Endodermal cell (in vitro differentiated cells): ENCODE measurements at regions not wholly inside any gene's neighbourhood (a gene's known extent, or its start where the extent isn't known, plus 50 kb on each side); places are given as distances from the start of the nearest gene placed in this dataset.

Experiments used
- DNase-seq: peaks from one replicate; pipeline ENCODE4 v3.0.0-alpha.2; 2017
- H3K27ac ChIP-seq: 2 replicates; pipeline ENCODE4 v1.5.1; 2013; ENCODE audit warnings: mild to moderate bottlenecking, low read depth, low read length, moderate library complexity
- H3K27me3 ChIP-seq: 2 replicates; pipeline ENCODE4 v1.6.1; 2013; ENCODE audit warnings: mild to moderate bottlenecking, low read length, moderate library complexity; ENCODE audit not compliant: insufficient read depth, control insufficient read depth, poor library complexity, severe bottlenecking
- H3K36me3 ChIP-seq: 2 replicates; pipeline ENCODE4 v1.7.0; 2013; ENCODE audit warnings: mild to moderate bottlenecking, low read length, moderate library complexity; ENCODE audit not compliant: control insufficient read depth, insufficient read depth
- H3K4me1 ChIP-seq: one replicate; pipeline ENCODE4 v1.7.0; 2013; ENCODE audit warnings: low read length; ENCODE audit not compliant: control insufficient read depth, insufficient read depth
- H3K4me3 ChIP-seq: 2 replicates; pipeline ENCODE4 v1.5.1; 2013; ENCODE audit warnings: mild to moderate bottlenecking, low read length, moderate library complexity
- H3K9ac ChIP-seq: 2 replicates; pipeline ENCODE4 v1.6.1; 2013; ENCODE audit warnings: mild to moderate bottlenecking, low read length, moderate library complexity; ENCODE audit not compliant: poor library complexity, severe bottlenecking; ENCODE audit errors: extremely low read depth
- H3K9me3 ChIP-seq: 2 replicates; pipeline ENCODE4 v1.6.1; 2013; ENCODE audit warnings: mild to moderate bottlenecking, low read length, moderate library complexity; ENCODE audit not compliant: control insufficient read depth
- H3K27ac Mint-ChIP-seq: 2 replicates; pipeline ENCODE4 v1.8.0; 2020; ENCODE audit warnings: mixed read lengths
- H3K27me3 Mint-ChIP-seq: 2 replicates; pipeline ENCODE4 v1.8.0; 2021; ENCODE audit warnings: mild to moderate bottlenecking, mixed read lengths; ENCODE audit not compliant: insufficient read depth
- H3K36me3 Mint-ChIP-seq: 2 replicates; pipeline ENCODE4 v1.8.0; 2020; ENCODE audit warnings: low read depth, mixed read lengths
- H3K4me1 Mint-ChIP-seq: 2 replicates; pipeline ENCODE4 v1.8.0; 2020; ENCODE audit warnings: mixed read lengths
- H3K4me3 Mint-ChIP-seq: 2 replicates; pipeline ENCODE4 v1.8.0; 2020; ENCODE audit warnings: mild to moderate bottlenecking, moderate library complexity, mixed read lengths
- H3K9me3 Mint-ChIP-seq: 2 replicates; pipeline ENCODE4 v1.8.0; 2020; ENCODE audit warnings: mild to moderate bottlenecking, mixed read lengths
- WGBS, 2 experiments: methylation state at CpG; one replicate each; pipeline versions ENCODE4 v1.1.5 to v1.1.7; 2013; ENCODE audit warnings: missing lambda C conversion rate in 2 of 2, mixed read lengths in 1 of 2; ENCODE audit not compliant: insufficient coverage in 1 of 2, insufficient read length in 1 of 2; 5-methylcytosine and 5-hydroxymethylcytosine counted together
- TF ChIP-seq, protein P1 (sequence below): fragments of 200-600 bp; sonication (generic); conservative IDR thresholded peaks from 2 replicates; pipeline ENCODE4 v1.5.0; 2021; ENCODE audit warnings: antibody characterized with exemption, mild to moderate bottlenecking

DNA sequence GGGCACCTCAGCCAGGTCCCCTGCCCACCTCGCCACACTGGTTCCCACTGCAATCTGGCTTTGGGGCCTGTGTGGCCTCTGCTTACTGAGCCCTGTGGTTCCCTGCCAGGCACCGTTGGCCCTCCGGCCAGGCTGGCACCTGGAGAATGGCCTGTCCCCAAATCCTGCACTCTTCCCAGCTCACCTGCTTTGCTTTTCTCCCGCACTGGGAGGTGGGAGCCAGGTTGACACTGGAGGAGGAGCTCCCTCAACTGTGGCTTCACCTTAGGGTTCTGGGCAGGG is 97.0 kb downstream of the SCGB2B2 start:
- H3K36me3 ChIP-seq: no peaks in the 10 kb centered on the region
- peaks cover 4% of the 10 kb centered on the region for H3K9me3 ChIP-seq
- 83 to 87% methylated on average over 2 to 4 of the region's 4 CpGs for WGBS, 2 experiments
- Mint-ChIP-seq H3K36me3 (no peaks in the 10 kb centered on the region), H3K4me1 (peaks cover 9% of the 10 kb centered on the region), H3K27ac (no peak overlapping the region), H3K4me3 (no peak overlapping the region), H3K27me3 (peaks cover 43% of the 10 kb centered on the region), H3K9me3 (peaks cover 7% of the 10 kb centered on the region)
- no peak for DNase-seq
- TF ChIP-seq, protein P1, sequence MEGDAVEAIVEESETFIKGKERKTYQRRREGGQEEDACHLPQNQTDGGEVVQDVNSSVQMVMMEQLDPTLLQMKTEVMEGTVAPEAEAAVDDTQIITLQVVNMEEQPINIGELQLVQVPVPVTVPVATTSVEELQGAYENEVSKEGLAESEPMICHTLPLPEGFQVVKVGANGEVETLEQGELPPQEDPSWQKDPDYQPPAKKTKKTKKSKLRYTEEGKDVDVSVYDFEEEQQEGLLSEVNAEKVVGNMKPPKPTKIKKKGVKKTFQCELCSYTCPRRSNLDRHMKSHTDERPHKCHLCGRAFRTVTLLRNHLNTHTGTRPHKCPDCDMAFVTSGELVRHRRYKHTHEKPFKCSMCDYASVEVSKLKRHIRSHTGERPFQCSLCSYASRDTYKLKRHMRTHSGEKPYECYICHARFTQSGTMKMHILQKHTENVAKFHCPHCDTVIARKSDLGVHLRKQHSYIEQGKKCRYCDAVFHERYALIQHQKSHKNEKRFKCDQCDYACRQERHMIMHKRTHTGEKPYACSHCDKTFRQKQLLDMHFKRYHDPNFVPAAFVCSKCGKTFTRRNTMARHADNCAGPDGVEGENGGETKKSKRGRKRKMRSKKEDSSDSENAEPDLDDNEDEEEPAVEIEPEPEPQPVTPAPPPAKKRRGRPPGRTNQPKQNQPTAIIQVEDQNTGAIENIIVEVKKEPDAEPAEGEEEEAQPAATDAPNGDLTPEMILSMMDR: no peak
- no peak overlapping the region for H3K9ac ChIP-seq
- no peak overlapping the region for H3K27ac ChIP-seq
- no peak overlapping the region for H3K4me3 ChIP-seq
- no peaks in the 10 kb centered on the region for H3K4me1 ChIP-seq
- H3K27me3 ChIP-seq: peaks cover 23% of the 10 kb centered on the region

DNA sequence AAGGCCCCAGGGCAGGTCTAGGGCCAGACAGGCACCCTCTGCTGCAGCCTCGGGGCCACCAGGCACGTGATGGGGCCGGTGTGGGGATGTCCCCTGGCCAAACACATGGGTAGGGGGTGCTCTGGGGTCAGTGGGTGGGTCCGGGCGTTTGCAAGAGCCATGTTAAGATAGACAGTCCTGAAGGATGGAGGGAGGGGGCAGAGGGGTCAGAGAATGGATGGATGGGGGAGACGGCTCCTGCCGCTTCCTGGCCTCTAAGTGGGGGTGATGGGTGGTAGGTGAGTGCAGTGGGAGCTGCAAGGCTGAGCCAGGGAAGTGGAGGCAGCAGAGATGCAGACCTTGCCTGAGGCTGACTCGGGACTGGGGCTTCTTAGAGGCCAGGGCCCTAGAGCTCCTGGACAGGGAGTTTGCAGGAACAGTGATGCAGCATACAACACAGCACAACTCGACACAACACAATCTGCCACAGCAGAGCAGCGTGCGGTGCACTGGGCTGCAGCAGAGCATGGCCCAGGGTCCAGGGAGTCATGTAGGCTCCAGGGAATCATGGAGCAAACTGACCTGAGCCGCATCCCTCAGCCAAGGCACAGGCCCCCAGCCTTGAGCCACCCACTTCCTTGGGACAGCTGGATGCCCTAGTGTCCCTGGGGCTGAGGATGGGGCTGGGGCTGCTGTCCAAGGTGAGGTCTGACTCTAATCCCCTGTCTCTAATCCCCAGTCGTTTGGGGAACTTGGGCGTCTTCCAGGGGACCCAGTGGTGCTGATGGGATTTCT is 97.5 kb downstream of the SCGB2B2 start:
- no peak overlapping the region for H3K27ac Mint-ChIP-seq
- 82 to 84% methylated on average over 11 to 14 of the region's 14 CpGs for WGBS, 2 experiments
- no peak overlapping the region for H3K4me3 ChIP-seq
- H3K27ac ChIP-seq: no peak overlapping the region
- no peaks in the 10 kb centered on the region for H3K36me3 ChIP-seq
- TF ChIP-seq, protein P1: no peak
- H3K9me3 ChIP-seq: peaks cover 4% of the 10 kb centered on the region
- no peak overlapping the region for H3K9ac ChIP-seq
- no peak overlapping the region for H3K4me3 Mint-ChIP-seq
- H3K4me1 Mint-ChIP-seq: peaks cover 4% of the 10 kb centered on the region
- H3K9me3 Mint-ChIP-seq: peaks cover 3% of the 10 kb centered on the region
- DNase-seq: no peak
- peaks cover 43% of the 10 kb centered on the region for H3K27me3 Mint-ChIP-seq
- no peaks in the 10 kb centered on the region for H3K36me3 Mint-ChIP-seq
- H3K27me3 ChIP-seq: peaks cover 23% of the 10 kb centered on the region
- no peaks in the 10 kb centered on the region for H3K4me1 ChIP-seq

DNA sequence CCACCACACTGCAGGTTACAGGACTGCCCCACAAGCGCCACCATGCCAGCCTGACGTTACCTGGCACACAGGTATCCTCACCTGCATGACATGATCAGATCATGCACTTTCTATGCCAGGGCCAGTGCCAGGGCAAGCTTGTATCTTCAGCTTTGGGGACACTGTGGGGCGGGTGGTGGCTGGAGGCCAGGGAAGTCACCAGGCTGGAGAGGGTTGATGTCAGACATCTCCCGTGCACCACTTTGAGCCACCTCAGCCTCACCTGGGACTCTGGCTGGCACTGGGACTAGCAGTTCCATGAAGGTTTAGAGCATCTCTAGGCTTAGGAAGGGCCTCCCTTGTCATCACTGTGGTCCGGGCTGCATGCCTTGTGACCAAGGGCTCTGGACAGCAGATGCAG is 97.2 kb downstream of the WTIP start:
- peaks cover 3% of the 10 kb centered on the region for H3K4me1 Mint-ChIP-seq
- DNase-seq: no peak
- no peak overlapping the region for H3K27ac Mint-ChIP-seq
- Histone ChIP-seq H3K4me3 (no peak overlapping the region), H3K9ac (no peak overlapping the region), H3K27ac (no peak overlapping the region), H3K9me3 (peaks cover 2% of the 10 kb centered on the region), H3K27me3 (peaks cover 23% of the 10 kb centered on the region), H3K4me1 (no peaks in the 10 kb centered on the region), H3K36me3 (no peaks in the 10 kb centered on the region)
- no peaks in the 10 kb centered on the region for H3K36me3 Mint-ChIP-seq
- 89 to 90% methylated on average over 3 to 5 of the region's 5 CpGs for WGBS, 2 experiments
- no peaks in the 10 kb centered on the region for H3K9me3 Mint-ChIP-seq
- TF ChIP-seq, protein P1: no peak
- H3K27me3 Mint-ChIP-seq: peaks cover 38% of the 10 kb centered on the region
- H3K4me3 Mint-ChIP-seq: no peak overlapping the region
